H1 (cell line): ENCODE measurements at regions not wholly inside any gene's neighbourhood (a gene's known extent, or its start where the extent isn't known, plus 50 kb on each side); places are given as distances from the start of the nearest gene placed in this dataset.
A peak's percentile ranks its signal among the peaks of the same experiment; 100 is the strongest.

Experiments used
- CTCF ChIA-PET: fragments of 300-600 bp; sonication (Branson Sonifier 250); formaldehyde crosslinking; loops from one replicate; lab custom pipeline; 2021; ENCODE audit not compliant: partially characterized antibody; lab: Charles Lee
- POLR2A ChIA-PET: fragments of 300-600 bp; sonication (Branson Sonifier 250); formaldehyde crosslinking; loops from one replicate; lab custom pipeline; 2021; ENCODE audit warnings: inconsistent platforms; ENCODE audit not compliant: partially characterized antibody; lab: Charles Lee
- DNase-seq, 2 experiments: peaks; one replicate each; pipeline versions ENCODE4 v3.0.0 to v3.0.0-alpha.2; 2010 to 2022; ENCODE audit warnings: low spot score in 2 of 2, low read depth in 1 of 2, mixed read lengths in 1 of 2
- FAIRE-seq: peaks from 2 replicates; lab custom pipeline; 2011; peaks lifted over from hg19 to GRCh38; lab: Jason Lieb, UNC
- H2AFZ ChIP-seq: 2 replicates; pipeline ENCODE4 v1.8.1; 2012; ENCODE audit warnings: low read length, inconsistent platforms
- H2AK5ac ChIP-seq: 2 replicates; pipeline ENCODE4 v1.6.1; 2013; ENCODE audit warnings: low read depth, low read length
- H2BK120ac ChIP-seq: replicated peaks from 2 replicates; pipeline ENCODE3; 2013; ENCODE audit warnings: low read depth, low read length, inconsistent platforms
- H2BK12ac ChIP-seq: 2 replicates; pipeline ENCODE4 v1.6.1; 2013; ENCODE audit warnings: low read depth, low read length
- H2BK15ac ChIP-seq: 2 replicates; pipeline ENCODE4 v1.6.1; 2013; ENCODE audit warnings: low read length
- H2BK20ac ChIP-seq: 2 replicates; pipeline ENCODE4 v1.6.1; 2013; ENCODE audit warnings: low read length
- H2BK5ac ChIP-seq: 2 replicates; pipeline ENCODE4 v1.6.1; 2013; ENCODE audit warnings: low read depth, low read length
- H3K14ac ChIP-seq: 2 replicates; pipeline ENCODE4 v1.6.1; 2013; ENCODE audit warnings: inconsistent platforms; ENCODE audit not compliant: insufficient read length
- H3K18ac ChIP-seq: 2 replicates; pipeline ENCODE4 v1.6.1; 2013; ENCODE audit warnings: low read length; ENCODE audit errors: extremely low read depth
- H3K23ac ChIP-seq: 2 replicates; pipeline ENCODE4 v1.6.1; 2013; ENCODE audit warnings: inconsistent platforms; ENCODE audit not compliant: insufficient read length
- H3K23me2 ChIP-seq: 2 replicates; pipeline ENCODE4 v1.6.1; 2013; ENCODE audit warnings: low read depth, low read length
- H3K27ac ChIP-seq: 2 replicates; pipeline ENCODE4 v1.6.1; 2011; ENCODE audit warnings: low read depth, low read length, inconsistent platforms
- H3K27me3 ChIP-seq, 4 experiments: replicated peaks in 1 of 4; 1 replicate in 1 of 4; 2 replicates in 3 of 4; pipeline versions ENCODE4 v1.6.1 to v1.8.1; 2011 to 2013; ENCODE audit warnings: low read length in 3 of 4, mild to moderate bottlenecking in 3 of 4, inconsistent platforms in 2 of 4, mixed read lengths in 2 of 4, moderate library complexity in 1 of 4; ENCODE audit not compliant: control insufficient read depth in 3 of 4, insufficient read depth in 3 of 4; ENCODE audit errors: extremely low read depth in 1 of 4
- H3K36me3 ChIP-seq, 4 experiments: 2 replicates each; pipeline versions ENCODE4 v1.6.1 to v1.8.1; 2011 to 2013; ENCODE audit warnings: mild to moderate bottlenecking in 4 of 4, low read length in 3 of 4, moderate library complexity in 2 of 4, control low read depth in 1 of 4, inconsistent platforms in 1 of 4; ENCODE audit not compliant: insufficient read depth in 4 of 4, control insufficient read depth in 2 of 4
- H3K4ac ChIP-seq: replicated peaks from 2 replicates; pipeline ENCODE3; 2013; ENCODE audit warnings: low read length, low read depth, mixed read lengths, inconsistent platforms; ENCODE audit not compliant: insufficient read length
- H3K4me1 ChIP-seq, 4 experiments: replicated peaks in 1 of 4; 1 replicate in 1 of 4; 2 replicates in 3 of 4; pipeline versions ENCODE4 v1.6.1 to v1.8.1; 2011 to 2013; ENCODE audit warnings: low read length in 3 of 4, inconsistent platforms in 2 of 4, mixed read lengths in 1 of 4; ENCODE audit not compliant: insufficient read depth in 4 of 4, control insufficient read depth in 3 of 4
- H3K4me2 ChIP-seq, 2 experiments: 2 replicates each; pipeline versions ENCODE4 v1.6.1 to v1.8.1; 2011 to 2013; ENCODE audit warnings: low read depth in 2 of 2, low read length in 2 of 2, control low read depth in 1 of 2, inconsistent platforms in 1 of 2, mild to moderate bottlenecking in 1 of 2; ENCODE audit not compliant: insufficient read depth in 1 of 2
- H3K4me3 ChIP-seq, 4 experiments: fragments of 200-600, 300-600 bp in 1 of 4; sonication (generic), shearing (Covaris generic), sonication (Bioruptor Twin) in 1 of 4; 2 replicates each; pipeline versions ENCODE4 v1.5.1 to v1.8.1; 2011 to 2016; ENCODE audit warnings: low read length in 4 of 4, low read depth in 3 of 4, control low read depth in 2 of 4, inconsistent platforms in 2 of 4, mild to moderate bottlenecking in 2 of 4, mixed read lengths in 1 of 4, moderate library complexity in 1 of 4; ENCODE audit not compliant: insufficient read depth in 2 of 4; ENCODE audit errors: extremely low read depth in 1 of 4
- H3K56ac ChIP-seq: replicated peaks from 2 replicates; pipeline ENCODE3; 2013; ENCODE audit warnings: low read depth, mild to moderate bottlenecking, mixed read lengths, low read length, inconsistent platforms; ENCODE audit not compliant: insufficient read length
- H3K79me1 ChIP-seq: 2 replicates; pipeline ENCODE4 v1.6.1; 2013; ENCODE audit warnings: low read depth, low read length, control low read depth
- H3K79me2 ChIP-seq, 2 experiments: 2 replicates each; pipeline versions ENCODE4 v1.6.1 to v1.8.1; 2012 to 2013; ENCODE audit warnings: low read length in 2 of 2, mild to moderate bottlenecking in 2 of 2, inconsistent platforms in 1 of 2; ENCODE audit not compliant: insufficient read depth in 2 of 2, control insufficient read depth in 1 of 2
- H3K9ac ChIP-seq, 4 experiments: replicated peaks in 1 of 4; 1 replicate in 1 of 4; 2 replicates in 3 of 4; pipeline versions ENCODE4 v1.6.1 to v1.8.1; 2011 to 2013; ENCODE audit warnings: low read depth in 3 of 4, low read length in 3 of 4, control low read depth in 2 of 4, mild to moderate bottlenecking in 2 of 4, moderate library complexity in 2 of 4, inconsistent platforms in 1 of 4; ENCODE audit errors: extremely low read depth in 1 of 4
- H3K9me3 ChIP-seq, 2 experiments: 2 replicates each; pipeline versions ENCODE4 v1.6.1 to v1.8.1; 2012 to 2013; ENCODE audit warnings: mild to moderate bottlenecking in 2 of 2, moderate library complexity in 2 of 2, control low read depth in 1 of 2, inconsistent platforms in 1 of 2, low read depth in 1 of 2, low read length in 1 of 2, mixed read lengths in 1 of 2; ENCODE audit not compliant: insufficient read depth in 2 of 2
- H4K20me1 ChIP-seq, 2 experiments: replicated peaks in 1 of 2; 2 replicates each; pipeline versions ENCODE3 to v1.8.1; 2011 to 2013; ENCODE audit warnings: inconsistent platforms in 2 of 2, low read length in 2 of 2, mild to moderate bottlenecking in 1 of 2; ENCODE audit not compliant: insufficient read depth in 2 of 2, control insufficient read depth in 1 of 2
- H4K5ac ChIP-seq: 2 replicates; pipeline ENCODE4 v1.6.1; 2013; ENCODE audit warnings: low read length, low read depth, mixed read lengths, inconsistent platforms; ENCODE audit not compliant: insufficient read length
- H4K8ac ChIP-seq: 2 replicates; pipeline ENCODE4 v1.8.0; 2013; ENCODE audit warnings: mild to moderate bottlenecking, moderate library complexity, low read length, inconsistent platforms; ENCODE audit not compliant: insufficient read depth; ENCODE audit errors: extremely low read depth
- H4K91ac ChIP-seq: replicated peaks from 2 replicates; pipeline ENCODE3; 2013; ENCODE audit warnings: low read length, mixed read lengths, inconsistent platforms; ENCODE audit not compliant: insufficient read length
- BACH1 ChIP-seq: IDR thresholded peaks from 2 replicates; pipeline ENCODE4 v1.6.1; 2012; ENCODE audit warnings: low read length, improper control_type of control experiment
- RAD21 ChIP-seq, 2 experiments: IDR thresholded peaks in 1 of 2; conservative IDR thresholded peaks in 1 of 2; 2 replicates each; pipeline ENCODE4 v1.6.1; 2011; ENCODE audit warnings: low read depth in 2 of 2, low read length in 2 of 2, improper control_type of control experiment in 1 of 2, inconsistent platforms in 1 of 2, mild to moderate bottlenecking in 1 of 2, moderate library complexity in 1 of 2
- SAP30 ChIP-seq: fragments of 300-600 bp; sonication (generic); IDR thresholded peaks from 2 replicates; pipeline ENCODE4 v1.7.1; 2012; ENCODE audit warnings: low read length, moderate library complexity, mild to moderate bottlenecking, inconsistent platforms; ENCODE audit not compliant: insufficient read depth, insufficient replicate concordance
- SRF ChIP-seq: IDR thresholded peaks from 2 replicates; pipeline ENCODE4 v1.6.1; 2011; ENCODE audit warnings: mild to moderate bottlenecking, low read depth, low read length, moderate library complexity
- TBP ChIP-seq: IDR thresholded peaks from 2 replicates; pipeline ENCODE4 v1.6.1; 2011; ENCODE audit warnings: low read depth, low read length, improper control_type of control experiment
- USF2 ChIP-seq: IDR thresholded peaks from 2 replicates; pipeline ENCODE4 v1.6.1; 2011; ENCODE audit warnings: low read length, improper control_type of control experiment
- ZNF274 ChIP-seq: IDR thresholded peaks from 2 replicates; pipeline ENCODE4 v1.7.0; 2012; ENCODE audit warnings: low read length, borderline replicate concordance; ENCODE audit errors: extremely low read depth
- WGBS, 2 experiments: shearing (Covaris generic) in 1 of 2; methylation state at CpG; one replicate each; pipeline versions ENCODE4 v1.1.6 to v1.1.7; 2013 to 2015; ENCODE audit warnings: low lambda C conversion rate in 2 of 2, mixed read lengths in 2 of 2, inconsistent platforms in 1 of 2, low coverage in 1 of 2, missing lambda C conversion rate in 1 of 2; ENCODE audit not compliant: insufficient replicate concordance in 2 of 2, insufficient coverage in 1 of 2, insufficient read length in 1 of 2; ENCODE audit errors: extremely low coverage in 1 of 2, missing lambda C conversion rate in 1 of 2; 5-methylcytosine and 5-hydroxymethylcytosine counted together
- TF ChIP-seq, protein P1 (sequence below), 3 experiments: IDR thresholded peaks; 1 replicate in 2 of 3; 2 replicates in 1 of 3; pipeline versions ENCODE4 v1.5.1 to v1.6.1; 2011; ENCODE audit warnings: low read length in 3 of 3, mild to moderate bottlenecking in 3 of 3, inconsistent platforms in 2 of 3, low read depth in 1 of 3, moderate library complexity in 1 of 3; ENCODE audit not compliant: insufficient read depth in 1 of 3; ENCODE audit errors: control extremely low read depth in 1 of 3

- no peak overlapping the region for H3K9ac ChIP-seq
- no peak overlapping the region for H3K4me2 ChIP-seq
- no peak overlapping the region for H2BK5ac ChIP-seq
- no peak overlapping the region for H4K8ac ChIP-seq
- WGBS, 2 experiments = 10% methylated on average over 1 of the region's 1 CpG; no CpG with 5 or more reads in 1 of the 2 experiments
- no peaks in the 10 kb centered on the region for H3K79me2 ChIP-seq
- H3K56ac ChIP-seq = no peak overlapping the region
- H3K23me2 ChIP-seq = no peaks in the 10 kb centered on the region
- H4K20me1 ChIP-seq = no peaks in the 10 kb centered on the region
- ChIA-PET POLR2A (no interaction called here), CTCF (interaction anchor here (0.6 to 1.3 kb wide), 11 partner anchors 11 to 1628 kb away, joined by 3 to 5 read pairs (median 3); no protein-coding TSS in a partner anchor)
- no peak for FAIRE-seq
- no peaks in the 10 kb centered on the region for H3K9me3 ChIP-seq
- H3K27ac ChIP-seq = no peak overlapping the region
- no peak overlapping the region for H2BK20ac ChIP-seq
- H3K4ac ChIP-seq = no peak overlapping the region
- H3K36me3 ChIP-seq = no peaks in the 10 kb centered on the region
- H3K4me3 ChIP-seq = no peak overlapping the region
- H2BK120ac ChIP-seq = no peak overlapping the region
- H2BK15ac ChIP-seq = no peak overlapping the region
- H3K18ac ChIP-seq = no peak overlapping the region
- H4K91ac ChIP-seq = no peak overlapping the region
- peak overlapping the region; percentile 34; the same call in 1 of the 2 replicates for H2AFZ ChIP-seq
- H2AK5ac ChIP-seq = no peak overlapping the region
- H3K4me1 ChIP-seq = no peaks in the 10 kb centered on the region
- TF ChIP-seq BACH1 (no peak), RAD21 (IDR thresholded peaks at IDR 0.05 in 1 of 2, conservative IDR thresholded peaks at IDR 0.05 in 1 of 2; ENCODE audit: low read depth in 2 of 2, low read length in 2 of 2) (peak; percentile 83 to 84), TBP (no peak), SRF (no peak), USF2 (no peak), SAP30 (no peak), ZNF274 (no peak)
- TF ChIP-seq, protein P1, sequence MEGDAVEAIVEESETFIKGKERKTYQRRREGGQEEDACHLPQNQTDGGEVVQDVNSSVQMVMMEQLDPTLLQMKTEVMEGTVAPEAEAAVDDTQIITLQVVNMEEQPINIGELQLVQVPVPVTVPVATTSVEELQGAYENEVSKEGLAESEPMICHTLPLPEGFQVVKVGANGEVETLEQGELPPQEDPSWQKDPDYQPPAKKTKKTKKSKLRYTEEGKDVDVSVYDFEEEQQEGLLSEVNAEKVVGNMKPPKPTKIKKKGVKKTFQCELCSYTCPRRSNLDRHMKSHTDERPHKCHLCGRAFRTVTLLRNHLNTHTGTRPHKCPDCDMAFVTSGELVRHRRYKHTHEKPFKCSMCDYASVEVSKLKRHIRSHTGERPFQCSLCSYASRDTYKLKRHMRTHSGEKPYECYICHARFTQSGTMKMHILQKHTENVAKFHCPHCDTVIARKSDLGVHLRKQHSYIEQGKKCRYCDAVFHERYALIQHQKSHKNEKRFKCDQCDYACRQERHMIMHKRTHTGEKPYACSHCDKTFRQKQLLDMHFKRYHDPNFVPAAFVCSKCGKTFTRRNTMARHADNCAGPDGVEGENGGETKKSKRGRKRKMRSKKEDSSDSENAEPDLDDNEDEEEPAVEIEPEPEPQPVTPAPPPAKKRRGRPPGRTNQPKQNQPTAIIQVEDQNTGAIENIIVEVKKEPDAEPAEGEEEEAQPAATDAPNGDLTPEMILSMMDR (IDR thresholded peaks at IDR 0.05; ENCODE audit: control extremely low read depth in 1 of 3, insufficient read depth in 1 of 3, low read depth in 1 of 3, low read length in 3 of 3) = peak in 2 of 3 experiments; percentile 58 to 72; a peak in 3 of 4 replicates
- H3K14ac ChIP-seq = no peak overlapping the region
- H3K27me3 ChIP-seq = no peaks in the 10 kb centered on the region
- DNase-seq = no peak
- no peak overlapping the region for H4K5ac ChIP-seq
- no peak overlapping the region for H3K23ac ChIP-seq
- H2BK12ac ChIP-seq = no peak overlapping the region
- H3K79me1 ChIP-seq = no peaks in the 10 kb centered on the region
These were observed 1324.9 kb upstream of the CDH8 start for GRCh38 chr16:63361032-63361624.
